ENCODE measurements at regions not wholly inside any gene's neighbourhood (a gene's known extent, or its start where the extent isn't known, plus 50 kb on each side); places are given as distances from the start of the nearest gene placed in this dataset.

GRCh38 chr6:118746145-118746824, 94.9 kb upstream of the CEP85L start (continued):
- TF ChIP-seq RXRA (IDR thresholded peaks at IDR 0.05; ENCODE audit: borderline replicate concordance, low read depth), result no peak
- TF ChIP-seq TCF12 (IDR thresholded peaks at IDR 0.05), result no peak
- no peak for TF ChIP-seq IRF3 (IDR thresholded peaks at IDR 0.05; ENCODE audit: low read depth, low read length)
- no peak for TF ChIP-seq MXI1 (IDR thresholded peaks at IDR 0.05; ENCODE audit: low read depth, low read length)

DNA sequence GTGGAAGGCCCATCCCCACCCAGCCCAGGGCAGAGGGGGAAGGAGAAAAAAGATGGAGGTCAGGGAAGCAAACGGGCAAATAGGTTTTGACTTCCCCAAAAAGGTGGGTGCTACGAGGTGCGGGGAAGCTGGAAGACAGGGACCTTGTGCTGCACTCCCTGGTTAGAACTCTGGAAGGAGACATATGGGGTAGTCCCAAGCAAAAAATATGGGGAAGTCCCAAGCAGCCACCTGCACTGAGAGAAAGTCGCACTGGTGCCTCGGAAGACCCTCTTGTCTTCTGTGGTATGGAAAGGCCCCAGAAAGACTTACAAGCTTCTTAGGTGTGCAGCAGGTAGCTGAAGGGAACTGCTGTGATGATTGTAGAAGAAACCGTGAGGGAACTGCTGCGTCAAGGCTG, 93.8 kb upstream of the CEP85L start:
- TF ChIP-seq POLR2AphosphoS5 (IDR thresholded peaks at IDR 0.05; ENCODE audit: low read depth, low read length) (no peak), MEF2A (IDR thresholded peaks at IDR 0.05; ENCODE audit: borderline replicate concordance, low read depth) (no peak), RXRA (IDR thresholded peaks at IDR 0.05; ENCODE audit: borderline replicate concordance, low read depth) (no peak), RCOR1 (IDR thresholded peaks at IDR 0.05; ENCODE audit: low read length) (no peak), TCF12 (IDR thresholded peaks at IDR 0.05) (no peak), IRF3 (IDR thresholded peaks at IDR 0.05; ENCODE audit: low read depth, low read length) (no peak)
- TF ChIP-seq, protein P1, sequence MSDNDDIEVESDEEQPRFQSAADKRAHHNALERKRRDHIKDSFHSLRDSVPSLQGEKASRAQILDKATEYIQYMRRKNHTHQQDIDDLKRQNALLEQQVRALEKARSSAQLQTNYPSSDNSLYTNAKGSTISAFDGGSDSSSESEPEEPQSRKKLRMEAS (IDR thresholded peaks at IDR 0.05; ENCODE audit: low read depth), result no peak
- TF ChIP-seq, protein P2, sequence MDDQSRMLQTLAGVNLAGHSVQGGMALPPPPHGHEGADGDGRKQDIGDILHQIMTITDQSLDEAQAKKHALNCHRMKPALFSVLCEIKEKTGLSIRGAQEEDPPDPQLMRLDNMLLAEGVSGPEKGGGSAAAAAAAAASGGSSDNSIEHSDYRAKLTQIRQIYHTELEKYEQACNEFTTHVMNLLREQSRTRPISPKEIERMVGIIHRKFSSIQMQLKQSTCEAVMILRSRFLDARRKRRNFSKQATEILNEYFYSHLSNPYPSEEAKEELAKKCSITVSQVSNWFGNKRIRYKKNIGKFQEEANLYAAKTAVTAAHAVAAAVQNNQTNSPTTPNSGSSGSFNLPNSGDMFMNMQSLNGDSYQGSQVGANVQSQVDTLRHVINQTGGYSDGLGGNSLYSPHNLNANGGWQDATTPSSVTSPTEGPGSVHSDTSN (IDR thresholded peaks at IDR 0.05), result no peak
- TF ChIP-seq, protein P3, sequence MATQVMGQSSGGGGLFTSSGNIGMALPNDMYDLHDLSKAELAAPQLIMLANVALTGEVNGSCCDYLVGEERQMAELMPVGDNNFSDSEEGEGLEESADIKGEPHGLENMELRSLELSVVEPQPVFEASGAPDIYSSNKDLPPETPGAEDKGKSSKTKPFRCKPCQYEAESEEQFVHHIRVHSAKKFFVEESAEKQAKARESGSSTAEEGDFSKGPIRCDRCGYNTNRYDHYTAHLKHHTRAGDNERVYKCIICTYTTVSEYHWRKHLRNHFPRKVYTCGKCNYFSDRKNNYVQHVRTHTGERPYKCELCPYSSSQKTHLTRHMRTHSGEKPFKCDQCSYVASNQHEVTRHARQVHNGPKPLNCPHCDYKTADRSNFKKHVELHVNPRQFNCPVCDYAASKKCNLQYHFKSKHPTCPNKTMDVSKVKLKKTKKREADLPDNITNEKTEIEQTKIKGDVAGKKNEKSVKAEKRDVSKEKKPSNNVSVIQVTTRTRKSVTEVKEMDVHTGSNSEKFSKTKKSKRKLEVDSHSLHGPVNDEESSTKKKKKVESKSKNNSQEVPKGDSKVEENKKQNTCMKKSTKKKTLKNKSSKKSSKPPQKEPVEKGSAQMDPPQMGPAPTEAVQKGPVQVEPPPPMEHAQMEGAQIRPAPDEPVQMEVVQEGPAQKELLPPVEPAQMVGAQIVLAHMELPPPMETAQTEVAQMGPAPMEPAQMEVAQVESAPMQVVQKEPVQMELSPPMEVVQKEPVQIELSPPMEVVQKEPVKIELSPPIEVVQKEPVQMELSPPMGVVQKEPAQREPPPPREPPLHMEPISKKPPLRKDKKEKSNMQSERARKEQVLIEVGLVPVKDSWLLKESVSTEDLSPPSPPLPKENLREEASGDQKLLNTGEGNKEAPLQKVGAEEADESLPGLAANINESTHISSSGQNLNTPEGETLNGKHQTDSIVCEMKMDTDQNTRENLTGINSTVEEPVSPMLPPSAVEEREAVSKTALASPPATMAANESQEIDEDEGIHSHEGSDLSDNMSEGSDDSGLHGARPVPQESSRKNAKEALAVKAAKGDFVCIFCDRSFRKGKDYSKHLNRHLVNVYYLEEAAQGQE (IDR thresholded peaks at IDR 0.05; ENCODE audit: low read depth, low read length), result no peak
- H3F3A ChIP-seq (replicated peaks; ENCODE audit: insufficient read depth), result no peaks in the 10 kb centered on the region
- ChIA-PET CTCF (no interaction called here), POLR2A (no interaction called here)
- H3K36me3 ChIP-seq (replicated peaks in 1 of 2; ENCODE audit: control insufficient read depth in 1 of 2, insufficient read depth in 2 of 2, low read length in 1 of 2), result no peaks in the 10 kb centered on the region
- H3K4me2 ChIP-seq, result no peak overlapping the region
- no peak overlapping the region for H2AFZ ChIP-seq (ENCODE audit: low read depth)
- H3K4me3 ChIP-seq (ENCODE audit: low read depth in 2 of 2, low read length in 1 of 2), result no peak overlapping the region
- no peaks in the 10 kb centered on the region for H4K20me1 ChIP-seq (ENCODE audit: insufficient read depth)
- no peaks in the 10 kb centered on the region for H3K9me2 ChIP-seq
- H3K79me2 ChIP-seq (ENCODE audit: insufficient read depth), result no peaks in the 10 kb centered on the region
- no peaks in the 10 kb centered on the region; the same call in 1 of the 2 replicates for H3K27me3 ChIP-seq (ENCODE audit: insufficient read depth)
- peaks cover 0 to 6% of the 10 kb centered on the region in 2 experiments; a peak in 1 of 4 replicates for H3K4me1 ChIP-seq (ENCODE audit: control insufficient read depth in 1 of 2, insufficient read depth in 2 of 2, low read depth in 1 of 2, low read length in 1 of 2)
- DNase-seq, result no peak
- H3K9ac ChIP-seq, result no peak overlapping the region
- H3K9me3 ChIP-seq, result no peaks in the 10 kb centered on the region
- WGBS (ENCODE audit: low lambda C conversion rate), result 71% methylated on average over 7 of the region's 7 CpGs
- no peak overlapping the region for H3K27ac ChIP-seq (ENCODE audit: low read depth in 2 of 2, low read length in 1 of 2)
